ENCODE measurements at regions not wholly inside any gene's neighbourhood (a gene's known extent, or its start where the extent isn't known, plus 50 kb on each side); places are given as distances from the start of the nearest gene placed in this dataset.

- no peak for TF ChIP-seq CTCF (conservative IDR thresholded peaks at IDR 0.05; ENCODE audit: low read depth, low read length)
- TF ChIP-seq SMC3 (IDR thresholded peaks at IDR 0.05; ENCODE audit: low read depth, low read length): no peak
- TF ChIP-seq ELK1 (IDR thresholded peaks at IDR 0.05; ENCODE audit: borderline replicate concordance, low read depth, low read length): no peak
- TF ChIP-seq CEBPB (IDR thresholded peaks at IDR 0.05; ENCODE audit: low read depth, low read length): 0 out of 2 replicates have a peak, but pooled peaks have one; percentile 15
- no peak for TF ChIP-seq MXI1 (IDR thresholded peaks at IDR 0.05; ENCODE audit: borderline replicate concordance, low read depth, low read length)
- TF ChIP-seq RAD21 (IDR thresholded peaks at IDR 0.05; ENCODE audit: low read length): no peak
- no peak for TF ChIP-seq MAZ (IDR thresholded peaks at IDR 0.05; ENCODE audit: borderline replicate concordance, low read depth, low read length)
Measured at GRCh38 chr21:24259241-24259640, 1348.0 kb downstream of the MRPL39 start.

Data from IMR-90 (cell line).